NCI-H774 (cell line): ENCODE measurements at regions not wholly inside any gene's neighbourhood (a gene's known extent, or its start where the extent isn't known, plus 50 kb on each side); places are given as distances from the start of the nearest gene placed in this dataset.
"Not testable (repeated sequence)": the region's sequence is repeated elsewhere in the genome, so short reads cannot be mapped to it uniquely, and the experiment has no call there.

Source experiments
- DNase-seq: peaks from one replicate; lab custom pipeline; 2025; lab: John Stamatoyannopoulos, UW

- DNase-seq, result no peak
Observed at GRCh38 chr14:30069536-30069935, 141.9 kb upstream of the PRKD1 start.

DNA sequence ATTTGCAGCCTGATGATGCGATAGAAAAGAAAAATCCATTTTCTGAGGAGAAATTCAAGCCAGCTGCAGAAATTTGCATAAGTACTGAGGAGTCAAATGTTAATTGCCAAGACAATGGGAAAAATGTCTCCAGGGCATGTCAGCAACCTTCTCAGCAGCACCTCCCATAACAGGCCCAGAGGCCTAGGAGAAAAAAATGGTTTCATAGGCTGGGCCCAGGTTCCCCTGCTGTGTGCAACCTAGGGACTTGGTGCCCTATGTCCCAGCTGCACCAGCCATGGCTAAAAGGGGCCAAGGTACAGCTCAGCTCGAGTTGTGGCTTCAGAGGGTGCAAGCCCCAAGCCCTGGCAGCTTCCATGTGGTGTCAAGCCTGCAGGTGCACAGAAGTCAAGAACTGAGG, 144.8 kb upstream of the PRKD1 start:
- not testable (repeated sequence) for DNase-seq

DNA sequence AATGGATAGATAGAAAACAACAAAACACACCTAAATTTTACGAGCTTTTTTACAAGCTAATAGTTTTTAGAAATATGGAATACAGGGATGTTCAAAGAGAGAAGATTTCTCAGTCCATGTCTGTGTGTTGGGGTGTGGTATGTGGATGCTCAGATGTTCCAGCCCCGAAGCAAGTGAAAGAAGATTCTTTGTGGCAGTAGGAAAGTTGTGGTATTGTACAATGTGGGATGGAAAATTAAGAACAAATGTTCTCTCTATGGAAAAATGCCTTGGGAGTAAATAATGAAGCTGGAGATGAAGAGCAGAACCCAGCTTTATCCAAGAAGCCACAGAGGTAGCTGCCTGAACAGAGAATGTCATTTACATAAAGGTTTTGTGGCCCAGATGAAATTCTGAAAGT, 150.3 kb upstream of the PRKD1 start:
- no peak for DNase-seq

DNA sequence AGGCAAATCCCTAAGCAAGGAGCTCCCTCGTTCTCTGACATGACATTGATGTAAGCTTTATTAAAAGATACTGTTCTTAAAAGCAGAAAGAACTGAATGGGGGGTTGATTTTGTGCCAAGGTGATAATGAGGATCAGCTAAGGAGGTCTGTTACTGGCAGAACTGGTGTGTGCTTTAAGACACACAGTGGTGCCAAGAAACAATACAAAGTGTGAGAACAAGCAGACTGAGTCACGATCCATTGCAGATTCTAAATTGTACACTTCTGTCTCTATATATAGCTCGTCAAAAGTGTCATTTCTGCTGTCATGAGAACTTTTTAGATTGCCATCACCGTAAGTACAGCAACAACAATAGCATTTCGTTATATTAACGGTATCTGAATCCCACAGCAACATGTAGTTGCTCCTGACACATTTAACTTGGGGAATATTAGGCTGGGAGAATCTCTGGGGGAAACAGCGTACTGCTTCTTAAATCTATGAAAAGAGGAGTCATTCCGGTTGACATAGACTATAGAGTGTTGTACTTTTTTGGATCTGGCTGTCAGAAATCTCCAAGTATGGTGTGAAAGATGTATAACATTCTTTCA, 151.3 kb upstream of the PRKD1 start:
- DNase-seq, result no peak

GRCh38 chr14:30082486-30082885, 154.8 kb upstream of the PRKD1 start:
- DNase-seq, result no peak

- no peak for DNase-seq
Observed at GRCh38 chr14:30084811-30085210, 157.2 kb upstream of the PRKD1 start.

GRCh38 chr14:30085943-30086342, 158.3 kb upstream of the PRKD1 start:
- no peak for DNase-seq

GRCh38 chr14:30088620-30089019, 161.0 kb upstream of the PRKD1 start:
- no peak for DNase-seq

- DNase-seq, result no peak
Observed at GRCh38 chr14:30108975-30109700, 181.5 kb upstream of the PRKD1 start.

- no peak for DNase-seq
Observed at GRCh38 chr14:30114051-30114450, 186.4 kb upstream of the PRKD1 start.

DNA sequence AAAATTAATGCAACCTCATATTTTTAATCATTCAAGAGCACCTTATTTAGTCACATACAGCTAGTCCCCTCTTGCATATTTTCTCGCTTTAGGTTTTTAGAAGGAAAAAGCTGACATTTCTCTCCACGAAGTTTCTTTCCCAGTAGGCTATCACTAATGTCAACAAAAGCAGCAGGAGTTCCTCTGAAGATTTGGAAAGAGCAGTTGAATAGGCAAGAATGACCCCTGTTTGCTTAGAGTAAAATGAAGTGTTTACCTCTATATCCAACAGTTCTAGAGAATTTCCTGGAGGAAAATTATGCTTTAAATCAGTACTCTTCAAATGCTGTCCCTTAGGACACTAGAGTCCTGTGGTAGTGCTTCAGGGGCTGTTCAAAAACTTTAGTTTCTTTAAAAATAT, 188.1 kb upstream of the PRKD1 start:
- DNase-seq, result no peak

GRCh38 chr14:30118992-30119640, 191.5 kb upstream of the PRKD1 start:
- no peak for DNase-seq

DNA sequence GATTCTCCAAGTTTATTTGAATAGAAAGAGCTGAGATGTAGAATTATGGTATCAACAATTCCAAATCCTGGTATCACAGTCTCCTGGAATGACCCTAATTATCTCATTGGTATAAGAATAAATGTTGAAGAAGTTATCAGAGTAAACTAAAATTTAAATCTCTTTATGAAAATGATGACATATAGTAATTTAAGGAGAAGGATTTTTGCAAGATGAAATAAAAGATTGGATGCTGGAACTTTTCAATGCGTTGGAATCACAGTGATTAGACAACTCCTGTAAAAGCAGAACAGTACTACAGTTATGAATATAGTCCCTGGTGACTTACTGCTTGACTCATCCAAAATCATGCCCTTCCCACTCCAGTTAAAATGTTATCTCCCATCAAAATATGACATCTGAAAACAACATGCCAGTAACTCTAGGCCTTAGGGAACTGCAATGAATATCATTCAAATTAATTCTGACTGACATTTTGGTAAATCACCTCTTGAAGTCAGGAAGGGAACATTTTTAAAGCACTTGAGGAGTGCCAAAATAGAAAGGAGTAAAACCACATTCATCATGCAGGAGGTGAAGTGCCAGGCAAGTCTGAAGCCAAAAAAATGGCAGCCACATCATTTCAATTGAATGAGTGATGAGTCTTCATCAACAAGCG, 197.8 kb upstream of the PRKD1 start:
- no peak for DNase-seq

GRCh38 chr14:30129807-30130206, 202.2 kb upstream of the PRKD1 start:
- no peak for DNase-seq

DNA sequence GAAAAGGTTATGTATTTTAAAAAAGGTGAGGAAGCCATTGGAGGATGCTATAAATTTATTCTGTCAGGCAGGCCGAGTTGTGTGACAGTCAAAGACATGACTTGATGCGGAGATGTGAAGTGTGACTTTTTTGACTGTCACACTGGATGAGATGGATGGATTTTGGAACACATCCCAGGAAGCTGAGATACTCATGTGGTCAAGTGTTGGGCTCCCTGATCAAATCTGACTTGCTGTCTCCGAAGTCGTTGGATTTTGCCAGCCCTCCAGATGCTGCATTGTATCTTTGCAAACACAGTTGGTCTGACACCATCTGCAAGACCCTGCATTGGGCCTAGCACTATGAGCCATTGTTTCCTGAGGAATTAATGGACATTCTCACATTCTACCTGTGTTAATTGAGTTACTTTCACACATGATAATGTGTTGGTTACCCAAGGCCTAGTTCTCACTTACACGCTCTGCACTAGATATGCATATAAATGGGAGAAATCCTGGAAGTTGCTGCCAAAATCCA, 204.0 kb upstream of the PRKD1 start:
- no peak for DNase-seq

GRCh38 chr14:30132196-30132595, 204.5 kb upstream of the PRKD1 start:
- no peak for DNase-seq

- no peak for DNase-seq
Observed at GRCh38 chr14:30134936-30135335, 207.3 kb upstream of the PRKD1 start.

GRCh38 chr14:30138567-30138966, 210.9 kb upstream of the PRKD1 start:
- DNase-seq, result no peak

DNA sequence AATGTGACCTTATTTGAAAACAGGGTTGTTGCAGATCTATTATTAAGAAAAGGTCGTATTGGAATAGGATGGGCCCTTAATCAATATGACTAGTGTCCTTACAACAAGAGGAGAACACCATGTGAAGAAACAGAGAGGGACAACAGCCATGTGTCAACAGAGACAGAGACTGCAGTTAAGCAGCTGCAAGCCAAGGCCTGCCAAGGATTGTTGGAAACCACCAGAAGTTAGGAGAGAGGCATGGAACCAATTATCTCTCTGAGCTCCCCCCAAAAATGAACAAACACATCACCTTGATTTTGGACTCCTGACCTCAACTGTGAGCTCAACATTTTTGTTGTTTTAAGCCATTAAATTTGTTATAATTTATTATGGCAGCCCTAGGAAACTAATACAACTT, 214.6 kb upstream of the PRKD1 start:
- no peak for DNase-seq

- DNase-seq, result no peak
Observed at GRCh38 chr14:30143627-30144026, 216.0 kb upstream of the PRKD1 start.

GRCh38 chr14:30153717-30154116, 226.1 kb upstream of the PRKD1 start:
- no peak for DNase-seq

GRCh38 chr14:30156571-30156970, 228.9 kb upstream of the PRKD1 start:
- no peak for DNase-seq

DNA sequence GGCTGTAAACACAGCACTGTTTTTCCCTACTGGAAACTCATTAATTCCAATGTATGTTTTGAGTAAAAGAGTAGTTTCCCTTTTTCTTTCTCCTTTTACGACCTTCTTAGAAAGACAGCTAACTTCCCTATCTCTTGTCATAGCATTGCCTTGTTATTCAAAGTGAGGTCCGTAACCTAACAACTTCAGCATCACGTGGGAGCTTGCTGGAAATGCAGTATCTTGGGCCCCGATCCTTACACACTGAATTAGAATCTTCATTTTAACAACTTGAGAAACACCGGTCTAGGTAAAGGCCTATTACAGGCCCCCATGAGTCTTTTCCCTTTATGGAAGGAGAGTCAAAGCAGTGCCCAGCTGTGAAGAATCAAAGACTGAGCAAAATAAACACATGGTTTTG, 230.7 kb upstream of the PRKD1 start:
- no peak for DNase-seq
